Loucy (cell line): ENCODE measurements at regions not wholly inside any gene's neighbourhood (a gene's known extent, or its start where the extent isn't known, plus 50 kb on each side); places are given as distances from the start of the nearest gene placed in this dataset.

Experiments
- H2AFZ ChIP-seq: fragments of 200-600 bp; sonication (generic); 2 replicates; pipeline ENCODE4 v1.6.0; 2016; ENCODE audit warnings: antibody characterized with exemption, mild to moderate bottlenecking, low read length, moderate library complexity
- H3F3A ChIP-seq: fragments of 200-600 bp; 2 replicates; pipeline ENCODE4 v1.6.0; 2016; ENCODE audit warnings: antibody characterized with exemption, low read depth, mild to moderate bottlenecking
- H3K27me3 ChIP-seq: fragments of 200-600 bp; sonication (generic); 2 replicates; pipeline ENCODE4 v1.6.1; 2014; ENCODE audit warnings: low read length, mild to moderate bottlenecking; ENCODE audit not compliant: insufficient read depth, poor library complexity, severe bottlenecking
- H3K36me3 ChIP-seq: fragments of 200-600 bp; sonication (generic); 2 replicates; pipeline ENCODE4 v1.6.1; 2016; ENCODE audit warnings: low read length; ENCODE audit not compliant: insufficient read depth
- H3K4me1 ChIP-seq: fragments of 200-600 bp; sonication (generic); 2 replicates; pipeline ENCODE4 v1.5.1; 2014; ENCODE audit warnings: low read length, mild to moderate bottlenecking; ENCODE audit not compliant: insufficient read depth, poor library complexity, severe bottlenecking
- H3K4me2 ChIP-seq: fragments of 200-600 bp; sonication (generic); 2 replicates; pipeline ENCODE4 v1.6.0; 2014; ENCODE audit warnings: antibody characterized with exemption, low read length, low read depth, mild to moderate bottlenecking; ENCODE audit not compliant: poor library complexity, severe bottlenecking
- H3K4me3 ChIP-seq: fragments of 200-600 bp; sonication (generic); 2 replicates; pipeline ENCODE4 v1.5.1; 2014; ENCODE audit warnings: low read length, mild to moderate bottlenecking, mixed read lengths; ENCODE audit not compliant: poor library complexity, severe bottlenecking
- H3K79me2 ChIP-seq: fragments of 200-600 bp; sonication (generic); 2 replicates; pipeline ENCODE4 v1.6.1; 2014; ENCODE audit warnings: low read length; ENCODE audit not compliant: insufficient read depth
- H3K9ac ChIP-seq: fragments of 200-600 bp; sonication (generic); 2 replicates; pipeline ENCODE4 v1.6.0; 2014; ENCODE audit warnings: mild to moderate bottlenecking, low read depth, low read length, moderate library complexity; ENCODE audit not compliant: poor library complexity, severe bottlenecking
- H3K9me2 ChIP-seq: fragments of 200-600 bp; sonication (generic); replicated peaks from 2 replicates; pipeline ENCODE4 v1.6.1; 2016; ENCODE audit warnings: low read depth, low read length, mixed read lengths
- H3K9me3 ChIP-seq: fragments of 200-600 bp; sonication (generic); 2 replicates; pipeline ENCODE4 v1.6.1; 2014; ENCODE audit warnings: mild to moderate bottlenecking, antibody characterized with exemption, low read length, low read depth; ENCODE audit not compliant: insufficient read depth
- H4K20me1 ChIP-seq: fragments of 200-600 bp; sonication (generic); 2 replicates; pipeline ENCODE4 v1.6.0; 2014; ENCODE audit warnings: antibody characterized with exemption, low read length, mild to moderate bottlenecking; ENCODE audit not compliant: insufficient read depth, poor library complexity, severe bottlenecking
- EZH2phosphoT487 ChIP-seq: fragments of 200-600 bp; IDR thresholded peaks from 2 replicates; pipeline ENCODE4 v1.6.1; 2018; ENCODE audit warnings: antibody characterized with exemption, mild to moderate bottlenecking, moderate library complexity, borderline replicate concordance
- TF ChIP-seq, protein P1 (sequence below): fragments of 200-600 bp; sonication (generic); conservative IDR thresholded peaks from 2 replicates; pipeline ENCODE4 v1.5.1; 2014; ENCODE audit warnings: mild to moderate bottlenecking, antibody characterized with exemption, low read length

DNA sequence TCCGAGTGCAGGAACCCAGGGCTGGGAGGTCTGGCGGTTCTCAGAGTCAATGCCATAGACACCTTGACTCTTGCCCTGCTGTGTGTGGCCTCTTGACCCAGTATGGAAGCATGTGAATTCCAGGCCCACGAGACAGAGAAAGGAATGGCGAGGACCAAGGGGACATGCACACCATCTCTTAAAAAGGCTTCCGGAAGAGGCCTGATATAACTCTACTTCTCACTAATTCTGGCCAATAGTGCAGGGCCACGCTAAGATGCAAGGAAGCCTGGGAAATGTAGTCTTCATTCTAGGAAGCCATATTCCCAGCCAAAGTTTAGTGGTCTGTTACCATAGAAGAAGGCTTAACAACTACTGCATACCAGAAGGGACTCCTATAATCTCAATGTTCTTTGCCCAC, 177.0 kb upstream of the KCNG1 start:
- Histone ChIP-seq H3K4me3 (no peak overlapping the region), H3K27me3 (no peaks in the 10 kb centered on the region), H3K9me3 (no peaks in the 10 kb centered on the region), H2AFZ (no peak overlapping the region), H3K36me3 (no peaks in the 10 kb centered on the region), H3K9ac (no peak overlapping the region), H3K4me2 (no peak overlapping the region), H3K9me2 (no peaks in the 10 kb centered on the region), H3F3A (no peaks in the 10 kb centered on the region), H3K79me2 (no peaks in the 10 kb centered on the region), H3K4me1 (no peaks in the 10 kb centered on the region), H4K20me1 (no peaks in the 10 kb centered on the region)
- TF ChIP-seq, protein P1, sequence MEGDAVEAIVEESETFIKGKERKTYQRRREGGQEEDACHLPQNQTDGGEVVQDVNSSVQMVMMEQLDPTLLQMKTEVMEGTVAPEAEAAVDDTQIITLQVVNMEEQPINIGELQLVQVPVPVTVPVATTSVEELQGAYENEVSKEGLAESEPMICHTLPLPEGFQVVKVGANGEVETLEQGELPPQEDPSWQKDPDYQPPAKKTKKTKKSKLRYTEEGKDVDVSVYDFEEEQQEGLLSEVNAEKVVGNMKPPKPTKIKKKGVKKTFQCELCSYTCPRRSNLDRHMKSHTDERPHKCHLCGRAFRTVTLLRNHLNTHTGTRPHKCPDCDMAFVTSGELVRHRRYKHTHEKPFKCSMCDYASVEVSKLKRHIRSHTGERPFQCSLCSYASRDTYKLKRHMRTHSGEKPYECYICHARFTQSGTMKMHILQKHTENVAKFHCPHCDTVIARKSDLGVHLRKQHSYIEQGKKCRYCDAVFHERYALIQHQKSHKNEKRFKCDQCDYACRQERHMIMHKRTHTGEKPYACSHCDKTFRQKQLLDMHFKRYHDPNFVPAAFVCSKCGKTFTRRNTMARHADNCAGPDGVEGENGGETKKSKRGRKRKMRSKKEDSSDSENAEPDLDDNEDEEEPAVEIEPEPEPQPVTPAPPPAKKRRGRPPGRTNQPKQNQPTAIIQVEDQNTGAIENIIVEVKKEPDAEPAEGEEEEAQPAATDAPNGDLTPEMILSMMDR = no peak
- no peak for TF ChIP-seq EZH2phosphoT487

DNA sequence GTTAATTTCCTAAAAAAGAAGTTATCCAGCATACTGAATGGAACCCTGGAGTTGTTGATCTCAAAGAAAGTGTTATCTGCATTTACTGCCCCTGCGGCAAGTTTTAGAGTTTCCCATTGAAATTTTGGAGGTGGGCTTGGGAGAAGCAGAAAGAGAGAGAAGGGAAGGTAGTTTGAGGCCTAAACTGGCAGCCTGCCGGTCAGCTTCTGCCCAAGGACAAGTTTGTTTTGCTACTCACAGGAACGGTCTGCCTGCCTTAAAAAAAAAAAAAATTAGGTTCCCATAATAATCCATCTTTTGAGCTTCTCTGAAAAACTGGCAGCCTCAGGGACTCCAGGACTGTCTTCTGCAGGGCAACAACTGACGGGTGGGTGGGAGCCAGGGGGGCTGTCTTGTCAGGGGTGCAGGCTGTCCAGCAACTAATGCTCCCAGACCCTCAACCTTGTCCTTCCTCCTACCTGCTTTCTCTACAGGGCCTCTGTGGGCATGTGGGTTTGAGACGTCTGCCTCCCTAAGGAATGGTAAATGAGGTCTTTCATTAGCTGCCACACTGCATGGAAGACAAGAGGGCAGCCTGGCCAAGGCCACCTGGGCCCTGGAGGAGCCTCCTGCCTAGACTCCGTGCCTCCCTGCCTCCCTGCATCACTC, 176.1 kb upstream of the KCNG1 start:
- H3K27me3 ChIP-seq = no peaks in the 10 kb centered on the region
- H3K9me3 ChIP-seq = no peaks in the 10 kb centered on the region
- no peaks in the 10 kb centered on the region for H3K79me2 ChIP-seq
- H3K9me2 ChIP-seq = no peaks in the 10 kb centered on the region
- H3K9ac ChIP-seq = no peak overlapping the region
- H4K20me1 ChIP-seq = no peaks in the 10 kb centered on the region
- H3K4me3 ChIP-seq = no peak overlapping the region
- H2AFZ ChIP-seq = no peak overlapping the region
- H3K36me3 ChIP-seq = no peaks in the 10 kb centered on the region
- no peak overlapping the region for H3K4me2 ChIP-seq
- TF ChIP-seq, protein P1 = no peak
- no peak for TF ChIP-seq EZH2phosphoT487
- H3K4me1 ChIP-seq = no peaks in the 10 kb centered on the region
- H3F3A ChIP-seq = no peaks in the 10 kb centered on the region

DNA sequence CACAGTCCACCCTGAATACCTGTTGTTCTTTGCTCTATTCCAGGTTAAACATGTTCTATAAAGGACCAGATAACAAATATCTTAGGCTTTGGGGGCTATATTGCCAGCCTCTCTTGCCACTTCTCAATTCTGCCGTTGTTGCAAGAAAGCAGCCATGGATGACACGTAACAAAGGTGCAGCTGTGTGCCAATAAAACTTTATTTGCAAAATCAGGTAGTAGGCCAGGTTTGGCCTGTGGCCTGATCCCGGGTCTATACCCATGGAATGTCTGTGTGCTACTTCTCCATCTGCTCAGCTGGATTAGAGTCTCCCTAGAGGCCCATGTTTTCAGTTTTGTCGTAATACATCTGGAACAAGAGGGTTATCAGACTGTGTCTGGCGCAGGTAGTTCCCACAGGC, 175.3 kb upstream of the KCNG1 start:
- TF ChIP-seq EZH2phosphoT487 = no peak
- no peaks in the 10 kb centered on the region for H3K79me2 ChIP-seq
- H3F3A ChIP-seq = no peaks in the 10 kb centered on the region
- no peaks in the 10 kb centered on the region for H3K36me3 ChIP-seq
- no peak overlapping the region for H3K9ac ChIP-seq
- H2AFZ ChIP-seq = no peak overlapping the region
- no peaks in the 10 kb centered on the region for H3K9me2 ChIP-seq
- no peaks in the 10 kb centered on the region for H3K9me3 ChIP-seq
- H3K4me1 ChIP-seq = no peaks in the 10 kb centered on the region
- H3K4me3 ChIP-seq = no peak overlapping the region
- no peaks in the 10 kb centered on the region for H4K20me1 ChIP-seq
- no peak overlapping the region for H3K4me2 ChIP-seq
- no peaks in the 10 kb centered on the region for H3K27me3 ChIP-seq

DNA sequence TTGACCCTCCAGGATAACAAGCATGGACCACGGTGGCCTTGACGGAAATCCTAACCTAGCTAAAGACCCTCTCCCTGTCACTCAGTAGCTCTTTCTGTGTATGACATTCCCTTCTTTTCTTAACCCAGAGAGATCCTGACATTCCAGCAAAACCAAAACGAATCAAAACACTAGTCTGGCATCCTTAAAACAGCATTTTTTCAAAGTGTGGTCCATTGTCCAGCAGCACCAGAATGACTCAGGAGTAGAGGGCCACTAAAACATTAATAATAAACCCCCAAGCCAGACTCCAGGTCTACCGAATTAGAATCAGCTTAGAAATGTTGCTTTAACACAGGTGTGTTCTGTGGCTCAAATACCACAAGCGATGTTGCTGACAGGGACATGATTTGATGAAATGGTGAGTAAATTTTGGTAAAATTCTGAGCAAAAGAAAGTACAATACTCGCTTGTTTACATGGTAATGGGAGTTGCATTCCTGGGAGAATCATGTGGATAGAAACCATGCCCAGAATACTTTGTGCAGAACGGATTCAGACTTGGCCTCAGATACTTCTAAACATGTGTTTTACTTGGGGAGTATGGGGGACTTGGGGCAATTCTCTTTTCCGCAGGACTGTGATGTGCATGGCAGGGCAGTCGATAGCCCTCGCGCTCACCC, 174.2 kb upstream of the KCNG1 start:
- no peaks in the 10 kb centered on the region for H3K9me2 ChIP-seq

More for the DNA sequence above, 174.2 kb upstream of the KCNG1 start:
- no peaks in the 10 kb centered on the region for H4K20me1 ChIP-seq
- TF ChIP-seq EZH2phosphoT487 = no peak
- TF ChIP-seq, protein P1 = no peak
- H3K27me3 ChIP-seq = no peaks in the 10 kb centered on the region
- no peaks in the 10 kb centered on the region for H3F3A ChIP-seq
- H3K4me1 ChIP-seq = no peaks in the 10 kb centered on the region
- no peak overlapping the region for H3K4me3 ChIP-seq
- no peak overlapping the region for H3K9ac ChIP-seq
- H2AFZ ChIP-seq = no peak overlapping the region
- H3K79me2 ChIP-seq = no peaks in the 10 kb centered on the region
- no peak overlapping the region for H3K4me2 ChIP-seq
- H3K9me3 ChIP-seq = no peaks in the 10 kb centered on the region
- no peaks in the 10 kb centered on the region for H3K36me3 ChIP-seq
